IPS DF 4.7 (cell line): ENCODE measurements at regions not wholly inside any gene's neighbourhood (a gene's known extent, or its start where the extent isn't known, plus 50 kb on each side); places are given as distances from the start of the nearest gene placed in this dataset.
"Not testable (repeated sequence)": the region's sequence is repeated elsewhere in the genome, so short reads cannot be mapped to it uniquely, and the experiment has no call there.

ENCODE experiments used
- DNase-seq: peaks from one replicate; pipeline ENCODE4 v3.0.0-alpha.2; 2013; ENCODE audit warnings: low spot score; ENCODE audit errors: extremely low read depth

- DNase-seq = no peak
These were observed 234.6 kb upstream of the AFF2 start for GRCh38 chrX:148265829-148266228.

DNA sequence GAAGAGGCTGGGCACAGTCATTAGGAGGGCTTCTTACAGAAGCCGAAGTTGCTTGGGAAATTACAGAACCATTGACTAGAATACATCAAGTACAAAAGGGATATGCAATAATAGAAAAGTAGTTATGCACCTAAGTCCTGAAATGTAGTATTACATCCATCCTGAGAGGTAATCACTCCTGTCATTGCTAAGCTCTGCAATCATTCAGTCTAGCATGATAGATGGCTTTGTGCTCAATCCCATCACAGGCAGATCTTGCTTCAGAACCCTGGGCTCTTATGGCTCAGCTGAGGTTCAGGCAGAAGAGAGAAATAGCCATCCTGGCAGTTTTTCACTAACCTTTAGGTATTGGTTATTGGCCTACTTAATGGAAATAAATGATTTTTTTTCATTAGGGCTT, 231.7 kb upstream of the AFF2 start:
- no peak for DNase-seq

GRCh38 chrX:148269513-148269912, 230.9 kb upstream of the AFF2 start:
- DNase-seq = no peak

- DNase-seq = no peak
These were observed 229.9 kb upstream of the AFF2 start for GRCh38 chrX:148270499-148270898.

DNA sequence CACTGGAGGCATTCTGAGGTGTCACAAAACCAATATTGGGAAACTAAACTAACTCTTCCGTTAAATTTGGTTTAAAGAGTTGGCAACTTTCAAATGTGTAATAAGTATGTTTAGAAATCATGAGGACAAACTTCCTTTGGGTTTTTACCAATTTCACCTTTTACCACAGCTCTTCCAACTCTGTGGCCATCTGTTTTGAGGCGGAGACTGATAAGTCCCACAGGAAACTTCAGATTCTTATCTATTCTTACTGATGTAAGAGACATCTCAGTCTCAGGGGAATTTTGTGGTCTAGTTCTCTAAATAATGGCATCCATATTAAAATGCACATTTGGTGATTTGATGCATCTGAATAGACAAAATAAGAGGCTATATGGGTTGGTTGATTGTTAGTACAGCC, 229.2 kb upstream of the AFF2 start:
- no peak for DNase-seq

DNA sequence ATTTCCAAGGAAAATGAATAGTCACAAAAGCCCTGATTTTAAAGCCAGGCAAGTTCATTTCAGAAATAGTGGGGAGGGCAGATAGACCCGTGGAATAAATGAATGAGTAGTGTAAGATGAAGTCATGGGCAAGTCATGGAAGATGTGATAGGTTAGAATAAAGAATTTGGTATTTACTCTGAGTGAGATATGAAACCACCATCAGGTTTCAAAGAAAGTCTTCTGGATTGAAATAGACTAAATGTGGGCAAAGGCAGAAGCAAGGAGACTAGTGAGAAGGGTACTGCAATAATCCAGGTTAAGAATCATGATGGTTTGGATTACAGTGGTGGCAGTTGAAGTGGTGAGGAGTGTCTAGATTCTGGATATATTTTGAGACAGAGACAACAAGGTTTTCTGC, 218.5 kb upstream of the AFF2 start:
- no peak for DNase-seq

DNA sequence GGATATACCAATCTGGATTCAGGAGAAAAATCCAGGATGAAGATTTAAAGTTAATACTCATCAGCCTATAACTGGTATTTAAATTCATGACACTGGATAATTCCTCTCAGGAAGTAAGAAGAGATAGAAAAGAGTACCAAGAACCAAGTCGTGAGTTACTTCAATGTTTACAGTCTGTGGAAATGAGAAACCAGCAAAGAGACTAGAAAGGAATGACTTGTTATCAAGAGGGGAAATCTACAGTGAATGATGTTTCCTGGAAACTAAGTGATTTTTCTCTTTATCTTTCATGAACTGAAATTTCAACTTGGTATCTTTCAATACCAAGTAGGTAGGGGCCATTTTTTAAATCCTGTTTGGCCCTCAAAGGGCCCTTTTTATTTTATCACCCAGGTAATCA, 217.9 kb upstream of the AFF2 start:
- DNase-seq = no peak

DNA sequence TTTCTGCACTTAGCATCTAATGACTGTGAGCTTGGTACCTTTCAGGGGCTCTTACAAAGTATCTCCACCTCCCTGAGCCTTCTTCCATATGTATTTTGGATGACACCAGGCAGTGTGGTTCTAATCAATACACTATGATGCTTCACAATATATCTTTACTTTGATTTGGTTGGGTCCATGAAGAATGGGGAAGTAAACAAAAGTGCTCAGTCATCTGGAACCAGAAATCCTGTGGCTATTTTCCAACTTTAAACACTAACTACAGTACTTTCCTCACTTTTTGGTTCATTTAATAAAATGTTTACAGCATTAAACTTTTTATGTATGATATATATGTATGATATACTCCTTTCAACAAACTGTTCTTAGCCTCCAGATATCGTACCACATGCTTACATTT, 216.4 kb upstream of the AFF2 start:
- no peak for DNase-seq

DNA sequence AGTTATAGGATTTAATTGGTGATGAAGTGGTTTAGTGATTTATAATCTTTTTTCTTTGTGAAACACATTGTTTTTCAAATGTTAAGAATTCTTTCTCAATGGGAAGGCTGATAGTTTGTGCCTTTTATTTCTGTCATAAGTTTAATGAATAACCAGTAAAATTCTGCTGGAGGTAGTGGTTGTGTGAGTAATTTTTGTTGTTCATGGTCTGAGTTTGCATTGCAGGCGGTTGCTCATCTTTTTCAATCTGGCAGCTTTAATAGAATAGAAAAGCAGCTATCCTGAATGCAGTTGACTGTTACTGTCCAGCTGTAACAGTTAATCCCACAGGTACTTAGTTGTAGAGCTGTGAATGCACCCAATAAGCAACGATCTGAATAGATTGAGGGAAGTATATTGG, 215.6 kb upstream of the AFF2 start:
- no peak for DNase-seq

GRCh38 chrX:148288451-148288850, 212.0 kb upstream of the AFF2 start:
- DNase-seq = no peak

DNA sequence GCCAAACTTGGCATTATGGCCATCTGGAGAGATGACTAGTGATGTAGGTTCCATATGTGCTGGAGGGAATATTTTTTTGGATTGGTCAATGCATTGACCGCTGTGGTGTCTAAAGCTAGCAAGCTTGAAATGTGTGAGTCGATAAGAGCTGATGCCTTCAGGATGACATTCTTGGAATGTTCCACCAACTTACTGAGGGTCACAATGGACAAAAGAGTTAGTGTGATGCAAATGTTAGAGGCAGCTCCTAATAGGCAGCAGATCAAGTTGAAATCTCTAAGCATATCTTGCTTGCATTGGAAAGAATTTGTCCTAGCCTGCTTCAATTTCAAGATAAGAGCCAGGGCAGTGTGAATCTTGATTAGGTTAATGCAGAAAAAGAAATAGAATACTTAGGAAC, 210.4 kb upstream of the AFF2 start:
- DNase-seq = no peak

DNA sequence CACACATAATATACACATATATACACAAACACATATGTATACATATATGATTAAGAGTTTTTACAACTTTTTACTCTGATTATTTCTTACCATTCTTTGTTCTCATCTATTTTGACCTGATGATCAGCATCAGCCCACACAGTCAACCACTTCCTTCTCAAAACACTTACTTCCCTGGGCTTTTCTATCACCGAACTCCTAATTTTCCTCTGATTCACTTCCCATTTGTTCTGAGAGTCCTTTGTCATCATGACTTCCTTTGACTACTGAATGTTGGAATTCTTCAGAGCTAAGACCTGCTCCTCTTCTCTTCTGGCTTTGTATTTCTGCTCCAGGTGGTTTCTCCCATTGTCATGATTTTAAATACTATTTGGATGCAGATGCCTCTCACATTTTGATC, 209.5 kb upstream of the AFF2 start:
- DNase-seq = no peak

DNA sequence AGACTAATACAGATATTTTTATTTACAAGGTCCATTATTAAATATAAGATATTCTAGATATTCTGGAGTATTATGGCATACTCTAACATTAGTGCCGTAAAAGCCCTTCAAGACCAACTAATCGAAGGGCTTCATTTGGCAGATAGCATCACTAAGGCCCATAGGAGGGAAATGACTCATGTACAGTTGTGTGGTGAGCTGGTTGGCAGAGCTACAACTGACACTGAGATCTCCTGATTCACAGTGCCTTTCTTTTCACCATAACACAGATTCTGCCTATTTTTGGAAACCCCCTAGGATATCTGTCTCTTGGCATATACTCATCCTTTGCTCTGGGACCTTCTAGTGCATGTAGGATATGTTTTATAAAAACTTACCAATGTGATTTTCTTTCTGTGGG, 201.7 kb upstream of the AFF2 start:
- DNase-seq = no peak

GRCh38 chrX:148305214-148305613, 195.2 kb upstream of the AFF2 start:
- DNase-seq = not testable (repeated sequence)

- no peak for DNase-seq
These were observed 191.0 kb upstream of the AFF2 start for GRCh38 chrX:148309413-148309812.

- no peak for DNase-seq
These were observed 189.8 kb upstream of the AFF2 start for GRCh38 chrX:148310426-148311165.

DNA sequence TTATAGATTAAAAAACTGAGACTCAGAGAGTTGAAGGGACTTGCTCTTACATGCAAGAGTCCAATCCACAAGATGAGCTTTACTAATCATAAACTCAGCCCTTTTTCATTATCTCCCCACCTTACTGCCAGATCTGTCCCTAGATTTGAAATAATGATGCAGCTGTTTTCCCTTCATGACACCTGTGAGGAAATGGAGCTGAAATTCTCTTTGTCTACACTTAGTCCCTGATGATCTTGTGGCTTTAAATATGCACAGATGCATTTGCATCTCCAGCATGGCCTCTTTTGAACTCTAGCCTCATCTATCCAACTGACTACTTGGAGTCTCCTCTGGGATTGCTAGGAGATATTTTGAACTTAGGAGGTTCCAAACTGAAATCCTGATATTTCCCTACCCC, 188.9 kb upstream of the AFF2 start:
- no peak for DNase-seq

DNA sequence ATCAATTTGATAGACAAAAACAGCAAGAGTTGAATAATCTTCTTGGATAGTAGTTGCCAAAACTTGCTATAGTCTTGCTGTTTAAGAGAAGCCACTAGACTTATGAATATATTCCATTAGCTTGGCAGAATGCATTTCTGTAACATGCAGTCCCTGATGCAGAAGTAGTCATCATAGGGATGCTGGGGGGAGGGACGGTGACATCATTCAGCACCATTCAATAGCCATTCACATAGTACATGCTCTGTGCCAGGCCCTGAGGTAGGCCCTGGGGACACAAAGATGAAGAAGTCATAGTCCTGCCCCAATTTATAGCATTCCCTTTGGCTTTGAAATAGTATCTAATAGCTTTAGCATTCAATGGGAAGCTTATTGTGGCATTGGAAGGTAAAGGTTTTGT, 185.5 kb upstream of the AFF2 start:
- DNase-seq = no peak

- DNase-seq = no peak
These were observed 184.0 kb upstream of the AFF2 start for GRCh38 chrX:148316446-148316845.

DNA sequence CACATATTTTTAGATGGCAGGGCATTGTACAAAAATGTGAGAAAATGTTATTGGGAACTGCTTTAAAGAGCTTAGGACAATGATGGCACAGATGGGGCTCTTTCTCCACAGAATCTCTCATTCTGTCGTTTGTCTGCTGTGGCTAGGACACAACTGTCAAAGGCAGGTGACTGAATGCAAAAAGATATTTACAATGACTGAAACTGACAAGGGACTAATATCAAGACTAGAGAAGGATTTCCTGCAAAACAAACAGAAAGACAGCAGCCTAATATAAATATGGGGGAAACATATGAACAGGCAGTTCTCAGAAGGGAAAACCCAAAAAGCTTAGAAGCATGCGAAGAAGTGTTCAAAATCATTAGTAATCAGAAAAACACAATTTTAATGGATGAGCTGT, 177.5 kb upstream of the AFF2 start:
- no peak for DNase-seq

- no peak for DNase-seq
These were observed 166.4 kb upstream of the AFF2 start for GRCh38 chrX:148333989-148334388.

DNA sequence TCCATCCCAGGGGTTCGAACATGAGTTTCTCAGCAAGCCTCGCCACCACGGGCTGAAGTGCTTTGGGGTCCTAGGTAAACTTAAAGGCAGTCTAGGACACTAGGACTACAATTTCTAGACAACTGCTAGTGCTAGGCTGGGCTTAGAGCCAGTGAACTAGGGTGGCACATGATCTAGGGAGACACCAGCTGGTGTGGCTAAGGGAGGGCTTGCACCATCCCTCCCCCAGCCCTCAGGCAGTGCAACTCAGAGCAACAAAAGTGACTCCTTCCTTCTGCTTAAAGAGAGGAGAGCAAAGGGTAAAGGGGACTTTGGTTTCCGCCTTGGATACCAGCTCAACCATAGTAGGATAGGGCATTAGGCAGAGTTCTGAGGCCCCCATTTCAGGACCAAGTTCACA, 162.5 kb upstream of the AFF2 start:
- no peak for DNase-seq

DNA sequence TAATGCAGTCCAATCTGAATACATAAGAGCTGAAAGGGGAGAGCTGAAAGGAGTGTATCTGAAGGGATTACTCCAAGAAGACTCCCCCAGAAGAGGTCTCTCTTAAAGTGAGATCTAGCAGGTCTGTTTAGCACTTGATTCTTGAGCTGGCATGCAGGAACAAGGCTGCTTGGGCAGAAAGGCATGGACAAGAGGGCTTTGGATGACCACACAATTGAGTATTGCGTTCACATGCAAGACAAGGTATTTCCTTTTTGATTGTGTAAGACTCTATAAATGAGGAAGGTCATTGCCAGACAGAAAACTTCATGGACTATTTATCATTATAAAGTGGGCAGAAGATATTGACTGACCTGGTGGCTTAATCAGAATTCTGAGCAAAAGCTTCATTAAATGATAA, 145.5 kb upstream of the AFF2 start:
- DNase-seq = no peak

- DNase-seq = no peak
These were observed 138.8 kb upstream of the AFF2 start for GRCh38 chrX:148361641-148362040.
